Middle frontal gyrus (tissue), 1 donor: ENCODE measurements at regions not wholly inside any gene's neighbourhood (a gene's known extent, or its start where the extent isn't known, plus 50 kb on each side); places are given as distances from the start of the nearest gene placed in this dataset.

Experiments used
- DNase-seq: peaks from one replicate; pipeline ENCODE4 v3.0.0-alpha.2; 2015; ENCODE audit warnings: low spot score; ENCODE audit errors: extremely low spot score

GRCh38 chr18:76255070-76255683, 239.9 kb downstream of the ZNF516 start:
- no peak for DNase-seq

GRCh38 chr18:76252880-76253279, 242.2 kb downstream of the ZNF516 start:
- DNase-seq: no peak

GRCh38 chr18:76252139-76252538, 242.9 kb downstream of the ZNF516 start:
- DNase-seq: no peak

DNA sequence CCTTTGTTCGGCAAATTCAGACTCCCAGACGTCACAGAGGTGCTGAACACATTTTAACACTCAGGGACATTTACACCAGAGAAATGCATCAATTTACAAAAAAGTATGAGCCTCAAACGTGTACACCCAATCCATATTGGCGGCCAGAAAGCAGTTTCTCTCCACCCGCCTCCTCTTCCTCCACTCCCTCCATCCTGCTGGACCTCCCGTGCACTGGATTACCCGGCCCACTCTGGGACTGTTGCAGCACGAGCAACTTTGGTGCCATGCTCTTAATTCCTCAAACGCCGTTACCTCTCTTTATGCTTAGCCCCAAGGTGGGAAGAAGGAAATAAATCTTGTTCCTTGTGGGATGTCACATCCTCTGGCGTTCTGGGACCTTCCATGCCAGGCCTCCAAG, 243.4 kb downstream of the ZNF516 start:
- DNase-seq: no peak

GRCh38 chr18:76246590-76246989, 248.5 kb downstream of the ZNF516 start:
- no peak for DNase-seq

DNA sequence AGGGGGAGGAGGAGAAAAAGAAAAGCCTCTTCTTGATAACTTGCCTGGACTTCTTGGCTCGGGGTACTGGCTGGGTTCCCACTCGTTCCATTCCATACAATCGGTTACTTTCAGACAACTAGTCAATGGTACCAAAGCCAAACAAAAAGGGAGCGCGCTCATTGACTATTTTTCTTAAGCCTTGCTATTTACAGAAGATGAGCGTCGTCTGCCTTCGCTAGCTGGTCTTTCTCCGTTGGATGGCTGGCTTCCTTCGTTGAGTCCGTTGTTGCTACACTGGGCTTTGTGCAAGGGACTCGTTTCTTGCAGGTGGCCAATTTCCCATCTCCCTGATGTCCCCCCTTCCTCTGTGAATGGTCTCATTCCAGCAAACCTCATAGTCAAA, 260.4 kb downstream of the ZNF516 start:
- DNase-seq: no peak

GRCh38 chr18:76233876-76234675, 261.0 kb downstream of the ZNF516 start:
- no peak for DNase-seq

- no peak for DNase-seq
Measured at GRCh38 chr18:76233406-76233805, 261.6 kb downstream of the ZNF516 start.

DNA sequence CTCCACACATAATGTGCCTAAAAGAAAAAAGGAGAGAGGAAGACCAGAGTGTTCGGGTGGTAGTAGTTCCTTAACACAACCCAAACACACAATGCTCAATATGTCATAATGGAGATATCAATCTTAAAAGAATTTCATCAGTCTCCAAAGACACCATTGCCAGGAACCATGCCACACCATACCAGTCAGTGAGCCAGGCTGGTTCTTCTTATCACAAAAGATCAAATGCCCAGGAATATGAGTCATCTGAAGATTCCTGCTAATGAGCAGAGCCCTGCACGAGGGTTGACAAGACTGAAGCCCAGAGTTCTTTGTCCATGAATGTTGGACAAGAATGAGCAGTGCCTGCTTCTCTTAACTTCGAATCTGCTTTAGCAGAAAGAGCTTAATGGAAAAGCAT, 262.3 kb downstream of the ZNF516 start:
- DNase-seq: no peak

DNA sequence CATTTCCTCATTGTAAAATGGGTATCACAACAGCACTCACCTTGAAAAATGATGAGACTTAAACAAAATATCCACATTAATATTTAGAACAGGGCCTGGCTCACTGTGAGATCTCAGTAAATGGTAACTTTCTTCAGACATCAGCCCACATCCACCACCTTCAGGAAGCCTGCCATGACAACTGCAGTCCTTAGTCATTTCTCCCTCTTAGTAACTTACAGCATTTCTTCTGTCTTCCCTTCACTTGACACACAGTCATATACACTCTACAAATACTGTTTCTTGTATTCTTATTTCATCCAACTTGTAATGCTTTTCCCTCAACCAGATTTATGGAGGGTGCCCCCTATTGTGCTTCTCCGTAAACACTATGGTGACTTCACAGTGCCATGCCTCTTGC, 263.0 kb downstream of the ZNF516 start:
- no peak for DNase-seq

DNA sequence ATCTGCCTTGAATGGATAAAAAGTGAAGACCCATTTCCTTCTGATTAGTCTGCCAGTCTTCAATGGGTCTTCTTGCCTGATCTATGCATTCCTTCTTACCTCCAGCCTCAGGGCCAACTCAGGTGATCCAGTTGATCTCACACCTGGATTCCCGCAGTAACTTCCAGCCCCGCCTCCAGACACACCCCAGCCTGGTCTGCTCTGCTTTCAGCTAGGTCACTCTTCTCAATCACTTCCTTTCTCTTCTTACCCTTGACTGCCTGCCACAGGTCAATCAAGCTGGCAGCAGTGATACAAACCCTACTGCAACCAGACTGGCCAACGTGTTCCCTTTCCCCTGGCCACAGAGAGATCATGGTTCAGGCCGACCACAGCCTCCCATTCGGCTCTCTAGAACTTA, 263.6 kb downstream of the ZNF516 start:
- DNase-seq: no peak

GRCh38 chr18:76230791-76231190, 264.3 kb downstream of the ZNF516 start:
- DNase-seq: no peak

DNA sequence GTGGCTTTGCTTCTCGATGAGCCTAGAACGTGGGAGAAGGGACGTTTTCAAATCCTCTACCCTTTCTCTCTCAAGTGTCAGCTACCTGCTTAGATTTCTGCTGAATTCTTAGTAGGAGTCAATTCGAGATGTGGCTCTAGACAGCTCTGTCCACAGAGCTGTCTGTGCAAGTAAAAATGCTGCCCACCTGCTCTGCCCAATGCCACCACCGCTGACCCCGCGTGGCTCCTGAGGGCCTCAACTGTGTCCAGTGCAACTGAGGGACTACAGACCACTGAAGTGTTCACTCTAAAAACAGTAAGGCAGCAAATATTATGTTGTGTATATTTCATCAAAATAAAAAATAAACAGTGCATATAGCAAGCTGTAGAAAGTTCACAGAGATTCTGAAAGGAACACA, 266.3 kb downstream of the ZNF516 start:
- no peak for DNase-seq

GRCh38 chr18:76227759-76228158, 267.3 kb downstream of the ZNF516 start:
- no peak for DNase-seq

DNA sequence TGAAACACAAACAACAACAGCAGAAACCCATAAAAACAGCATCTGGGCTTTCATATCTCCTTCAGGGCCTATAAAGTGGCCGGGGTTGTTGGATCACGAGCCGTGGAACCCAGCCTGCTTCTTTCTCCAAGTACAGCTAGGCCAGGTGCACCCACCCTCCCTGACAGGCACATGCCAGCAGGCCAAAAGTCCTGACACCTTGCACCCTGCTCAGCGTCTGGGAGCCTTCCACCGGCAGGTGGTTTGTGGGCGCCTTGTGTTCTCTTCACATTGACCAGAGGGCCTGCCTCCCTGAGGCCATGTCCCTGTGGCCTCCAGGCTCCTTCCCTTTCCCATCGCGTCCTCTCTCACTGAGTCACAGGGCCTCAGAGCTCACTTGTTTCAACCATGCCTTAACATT, 271.6 kb downstream of the ZNF516 start:
- DNase-seq: no peak

- DNase-seq: no peak
Measured at GRCh38 chr18:76219023-76219422, 276.0 kb downstream of the ZNF516 start.

DNA sequence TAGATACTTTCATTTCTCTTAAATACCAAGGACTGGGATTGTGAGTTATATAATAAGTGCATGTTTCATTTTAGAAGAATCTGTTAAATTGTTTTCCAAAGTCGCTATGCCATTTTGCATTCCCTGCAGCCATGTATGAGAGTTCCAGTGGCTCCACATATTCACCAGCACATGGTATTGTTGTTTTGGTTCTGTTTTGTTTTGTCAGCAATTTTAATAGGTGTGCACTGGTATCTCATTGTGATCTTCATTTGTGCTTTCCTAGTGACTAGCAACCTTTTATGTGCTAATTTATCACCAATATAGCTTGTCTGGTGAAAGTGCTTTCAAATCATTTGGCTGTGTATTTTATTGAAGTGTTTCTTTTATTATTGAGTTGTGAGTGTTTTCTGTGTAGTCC, 278.9 kb downstream of the ZNF516 start:
- no peak for DNase-seq

- no peak for DNase-seq
Measured at GRCh38 chr18:76213991-76214390, 281.1 kb downstream of the ZNF516 start.

DNA sequence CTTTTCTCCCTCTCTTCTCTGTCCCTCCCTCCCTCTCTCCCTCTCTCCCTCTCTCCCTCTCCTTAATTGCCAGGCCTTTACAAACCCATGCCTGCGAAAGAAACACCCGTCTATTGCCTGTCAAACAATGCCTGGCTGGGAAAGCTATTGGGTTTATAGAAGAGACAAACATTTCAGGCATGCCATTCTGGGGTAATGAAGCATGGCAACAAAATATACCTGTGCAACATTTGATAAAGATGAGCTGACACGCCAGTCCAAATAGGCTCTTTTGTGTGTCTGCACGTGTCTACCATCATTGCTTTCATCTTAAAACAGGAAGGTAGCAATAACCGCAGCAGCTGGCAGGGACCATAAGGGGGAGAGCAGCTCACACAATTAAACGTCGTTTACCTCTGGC, 282.1 kb downstream of the ZNF516 start:
- DNase-seq: no peak

- no peak for DNase-seq
Measured at GRCh38 chr18:76209597-76209996, 285.4 kb downstream of the ZNF516 start.

GRCh38 chr18:76208678-76209306, 286.2 kb downstream of the ZNF516 start:
- DNase-seq: no peak

DNA sequence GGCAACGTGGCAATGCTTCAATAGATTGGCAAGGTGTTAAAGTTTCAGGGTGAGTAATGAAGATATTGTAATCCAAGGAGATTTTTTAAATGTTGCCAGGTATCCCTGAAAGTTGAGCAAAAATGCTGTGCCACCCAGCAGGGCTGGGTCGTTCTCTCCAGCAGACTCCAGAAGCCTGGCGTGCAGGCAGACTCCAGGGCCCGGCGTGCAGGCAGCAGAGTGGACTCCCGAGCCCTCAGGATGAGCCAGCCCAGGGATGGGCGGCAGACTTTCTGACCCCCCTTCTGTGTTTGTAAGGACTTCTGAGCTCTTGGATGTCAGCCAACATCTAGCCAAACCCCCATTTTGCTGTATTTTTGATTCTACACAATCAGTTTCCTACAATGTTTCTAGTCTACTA, 289.1 kb downstream of the ZNF516 start:
- no peak for DNase-seq

- DNase-seq: no peak
Measured at GRCh38 chr18:76203552-76203951, 291.5 kb downstream of the ZNF516 start.
